Hematopoietic multipotent progenitor cell (in vitro differentiated cells): ENCODE measurements at regions not wholly inside any gene's neighbourhood (a gene's known extent, or its start where the extent isn't known, plus 50 kb on each side); places are given as distances from the start of the nearest gene placed in this dataset.

Experiments used
- DNase-seq, 3 donors: peaks; one replicate each; pipeline ENCODE4 v3.0.0-alpha.2; 2011 to 2015; ENCODE audit warnings: low read depth in 2 of 3, low spot score in 2 of 3

GRCh38 chr6:139846538-139847456, 472.3 kb upstream of the CITED2 start:
- peak in 2 of 3 donors; percentile 12 to 48 for DNase-seq

- no peak for DNase-seq
Measured at GRCh38 chr6:139844907-139845306, 470.5 kb upstream of the CITED2 start.

GRCh38 chr6:139841794-139842215, 467.4 kb upstream of the CITED2 start:
- DNase-seq, result no peak

GRCh38 chr6:139839506-139840156, 465.2 kb upstream of the CITED2 start:
- DNase-seq, result peak in 2 of 3 donors; percentile 35 to 73

GRCh38 chr6:139834232-139834631, 459.8 kb upstream of the CITED2 start:
- DNase-seq, result no peak

- DNase-seq, result no peak
Measured at GRCh38 chr6:139833592-139833991, 459.1 kb upstream of the CITED2 start.

GRCh38 chr6:139832493-139833305, 458.3 kb upstream of the CITED2 start:
- DNase-seq, result no peak

- DNase-seq, result no peak
Measured at GRCh38 chr6:139829576-139829975, 455.1 kb upstream of the CITED2 start.

- DNase-seq, result no peak
Measured at GRCh38 chr6:139828751-139829519, 454.5 kb upstream of the CITED2 start.

- DNase-seq, result no peak
Measured at GRCh38 chr6:139825935-139826374, 451.5 kb upstream of the CITED2 start.

GRCh38 chr6:139824864-139825263, 450.4 kb upstream of the CITED2 start:
- no peak for DNase-seq

GRCh38 chr6:139823808-139824126, 449.3 kb upstream of the CITED2 start:
- DNase-seq, result no peak

GRCh38 chr6:139823099-139823807, 448.8 kb upstream of the CITED2 start:
- peak in 2 of 3 donors; percentile 14 to 45 for DNase-seq

GRCh38 chr6:139821676-139822223, 447.3 kb upstream of the CITED2 start:
- no peak for DNase-seq

- DNase-seq, result no peak
Measured at GRCh38 chr6:139820210-139820609, 445.8 kb upstream of the CITED2 start.

- no peak for DNase-seq
Measured at GRCh38 chr6:139819776-139820175, 445.3 kb upstream of the CITED2 start.

GRCh38 chr6:139812939-139813338, 438.5 kb upstream of the CITED2 start:
- no peak for DNase-seq

GRCh38 chr6:139801571-139802321, 427.3 kb upstream of the CITED2 start:
- DNase-seq, result peak in 1 of 3 donors; percentile 23

- DNase-seq, result no peak
Measured at GRCh38 chr6:139800837-139801236, 426.4 kb upstream of the CITED2 start.
